ENCODE measurements at regions not wholly inside any gene's neighbourhood (a gene's known extent, or its start where the extent isn't known, plus 50 kb on each side); places are given as distances from the start of the nearest gene placed in this dataset.

- TF ChIP-seq TAF1 (CRISPR knock-in tag; IDR thresholded peaks at IDR 0.05) (no peak), NFRKB (IDR thresholded peaks at IDR 0.05) (no peak), ZBTB21 (CRISPR knock-in tag; IDR thresholded peaks at IDR 0.05) (no peak), SMC3 (IDR thresholded peaks at IDR 0.05; ENCODE audit: low read length) (no peak), ZBTB20 (CRISPR knock-in tag; IDR thresholded peaks at IDR 0.05; ENCODE audit: borderline replicate concordance, low read depth) (no peak), SATB2 (CRISPR knock-in tag; IDR thresholded peaks at IDR 0.05) (no peak)
These were observed 76.5 kb upstream of the B3GAT1 start for GRCh38 chr11:134488512-134488911.
